GM18499 (cell line): ENCODE measurements at regions not wholly inside any gene's neighbourhood (a gene's known extent, or its start where the extent isn't known, plus 50 kb on each side); places are given as distances from the start of the nearest gene placed in this dataset.

Experiments
- ATAC-seq: cut with Tn5 transposase; IDR thresholded peaks from one replicate; pipeline ENCODE4 v1.9.1; 2021; ENCODE audit warnings: moderate number of reproducible peaks; ENCODE audit not compliant: insufficient read depth, unreplicated experiment

- no peak for ATAC-seq
These were observed 127.5 kb downstream of the SS18 start for GRCh38 chr18:25962919-25963318.

- ATAC-seq, result no peak
These were observed 128.2 kb downstream of the SS18 start for GRCh38 chr18:25962176-25962575.

- no peak for ATAC-seq
These were observed 133.4 kb downstream of the SS18 start for GRCh38 chr18:25957017-25957416.

- ATAC-seq, result no peak
These were observed 137.3 kb downstream of the SS18 start for GRCh38 chr18:25953111-25953510.

- no peak for ATAC-seq
These were observed 140.1 kb downstream of the SS18 start for GRCh38 chr18:25950321-25950720.

GRCh38 chr18:25946540-25946939 is 143.9 kb downstream of the SS18 start:
- ATAC-seq, result no peak

GRCh38 chr18:25935356-25935755 is 155.1 kb downstream of the SS18 start:
- ATAC-seq, result no peak

GRCh38 chr18:25931126-25931525 is 159.3 kb downstream of the SS18 start:
- ATAC-seq, result no peak

- no peak for ATAC-seq
These were observed 160.6 kb downstream of the SS18 start for GRCh38 chr18:25929787-25930186.

GRCh38 chr18:25927830-25928229 is 162.6 kb downstream of the SS18 start:
- no peak for ATAC-seq

GRCh38 chr18:25923193-25923592 is 167.2 kb downstream of the SS18 start:
- ATAC-seq, result no peak

- no peak for ATAC-seq
These were observed 168.6 kb downstream of the SS18 start for GRCh38 chr18:25921677-25922421.

GRCh38 chr18:25915907-25916306 is 174.5 kb downstream of the SS18 start:
- ATAC-seq, result no peak

GRCh38 chr18:25898965-25899364 is 191.4 kb downstream of the SS18 start:
- ATAC-seq, result no peak

- no peak for ATAC-seq
These were observed 193.5 kb downstream of the SS18 start for GRCh38 chr18:25896956-25897355.

GRCh38 chr18:25896178-25896780 is 194.1 kb downstream of the SS18 start:
- ATAC-seq, result no peak

GRCh38 chr18:25895518-25895917 is 194.9 kb downstream of the SS18 start:
- ATAC-seq, result no peak

- no peak for ATAC-seq
These were observed 204.1 kb downstream of the SS18 start for GRCh38 chr18:25886283-25886682.

GRCh38 chr18:25883091-25883490 is 207.3 kb downstream of the SS18 start:
- no peak for ATAC-seq

GRCh38 chr18:25881149-25881548 is 209.3 kb downstream of the SS18 start:
- no peak for ATAC-seq

- no peak for ATAC-seq
These were observed 210.0 kb downstream of the SS18 start for GRCh38 chr18:25880441-25880840.

- no peak for ATAC-seq
These were observed 214.0 kb downstream of the SS18 start for GRCh38 chr18:25876330-25876948.
